ENCODE measurements at regions not wholly inside any gene's neighbourhood (a gene's known extent, or its start where the extent isn't known, plus 50 kb on each side); places are given as distances from the start of the nearest gene placed in this dataset.

GRCh38 chr11:109784536-109784935 is 308.7 kb upstream of the ZC3H12C start:
- Histone ChIP-seq H3K9me1 (ENCODE audit: control insufficient read depth, extremely low read depth, insufficient read depth, low read length) (no peaks in the 10 kb centered on the region), H3K27me3 (ENCODE audit: control insufficient read depth, extremely low read depth, insufficient read depth, low read length) (no peaks in the 10 kb centered on the region), H3K79me2 (ENCODE audit: control insufficient read depth, insufficient read depth, low read length) (no peaks in the 10 kb centered on the region), H3K4me3 (ENCODE audit: control insufficient read depth in 2 of 3, extremely low read depth in 1 of 3, insufficient read depth in 2 of 3, low read depth in 1 of 3, low read length in 3 of 3) (no peak overlapping the region), H3K4me1 (ENCODE audit: control insufficient read depth, extremely low read depth, insufficient read depth, low read length) (no peaks in the 10 kb centered on the region), H3K9ac (ENCODE audit: control insufficient read depth, extremely low read depth, insufficient read depth, low read length) (no peak overlapping the region), H2AFZ (ENCODE audit: control insufficient read depth, low read length) (no peak overlapping the region), H3K36me3 (ENCODE audit: control insufficient read depth in 2 of 2, extremely low read depth in 1 of 2, insufficient read depth in 2 of 2, low read length in 2 of 2) (no peaks in the 10 kb centered on the region), H4K20me1 (ENCODE audit: control insufficient read depth, extremely low read depth, insufficient read depth, low read length) (no peaks in the 10 kb centered on the region), H3K27ac (ENCODE audit: control insufficient read depth, insufficient read depth, low read length) (no peak overlapping the region), H3K4me2 (ENCODE audit: control insufficient read depth, extremely low read depth, insufficient read depth, low read depth, low read length) (no peak overlapping the region), H3K9me3 (ENCODE audit: control insufficient read depth, low read depth, low read length) (no peaks in the 10 kb centered on the region)
- DNase-seq (ENCODE audit: low read depth, low spot score) = no peak
- TF ChIP-seq EZH2 (IDR thresholded peaks at IDR 0.05; ENCODE audit: low read length) (no peak), CTCF (optimal IDR thresholded peaks at IDR 0.05 in 1 of 3, IDR thresholded peaks at IDR 0.05 in 1 of 3, conservative IDR thresholded peaks at IDR 0.05 in 1 of 3; ENCODE audit: extremely low read depth in 1 of 3, insufficient read depth in 2 of 3, low read length in 3 of 3) (no peak)
- dilution Hi-C loops (cut with MboI; ENCODE audit: extremely low pct_ligation_motif_present, low sequenced_read_pairs) = no loop called here
- FAIRE-seq = no peak

GRCh38 chr11:109785198-109785597 is 308.0 kb upstream of the ZC3H12C start:
- Histone ChIP-seq H4K20me1 (ENCODE audit: control insufficient read depth, extremely low read depth, insufficient read depth, low read length) (no peaks in the 10 kb centered on the region), H3K4me2 (ENCODE audit: control insufficient read depth, extremely low read depth, insufficient read depth, low read depth, low read length) (no peak overlapping the region), H3K79me2 (ENCODE audit: control insufficient read depth, insufficient read depth, low read length) (no peaks in the 10 kb centered on the region), H3K9me3 (ENCODE audit: control insufficient read depth, low read depth, low read length) (no peaks in the 10 kb centered on the region), H2AFZ (ENCODE audit: control insufficient read depth, low read length) (no peak overlapping the region), H3K9me1 (ENCODE audit: control insufficient read depth, extremely low read depth, insufficient read depth, low read length) (no peaks in the 10 kb centered on the region), H3K4me3 (ENCODE audit: control insufficient read depth in 2 of 3, extremely low read depth in 1 of 3, insufficient read depth in 2 of 3, low read depth in 1 of 3, low read length in 3 of 3) (no peak overlapping the region), H3K9ac (ENCODE audit: control insufficient read depth, extremely low read depth, insufficient read depth, low read length) (no peak overlapping the region), H3K27me3 (ENCODE audit: control insufficient read depth, extremely low read depth, insufficient read depth, low read length) (no peaks in the 10 kb centered on the region), H3K36me3 (ENCODE audit: control insufficient read depth in 2 of 2, extremely low read depth in 1 of 2, insufficient read depth in 2 of 2, low read length in 2 of 2) (no peaks in the 10 kb centered on the region), H3K27ac (ENCODE audit: control insufficient read depth, insufficient read depth, low read length) (no peak overlapping the region), H3K4me1 (ENCODE audit: control insufficient read depth, extremely low read depth, insufficient read depth, low read length) (no peaks in the 10 kb centered on the region)
- FAIRE-seq (no peak), DNase-seq (ENCODE audit: low read depth, low spot score) (no peak)
- no peak for TF ChIP-seq CTCF (optimal IDR thresholded peaks at IDR 0.05 in 1 of 3, IDR thresholded peaks at IDR 0.05 in 1 of 3, conservative IDR thresholded peaks at IDR 0.05 in 1 of 3; ENCODE audit: extremely low read depth in 1 of 3, insufficient read depth in 2 of 3, low read length in 3 of 3)
- TF ChIP-seq EZH2 (IDR thresholded peaks at IDR 0.05; ENCODE audit: low read length) = no peak
- dilution Hi-C loops (cut with MboI; ENCODE audit: extremely low pct_ligation_motif_present, low sequenced_read_pairs) = no loop called here
